HepG2 (cell line): ENCODE measurements at regions not wholly inside any gene's neighbourhood (a gene's known extent, or its start where the extent isn't known, plus 50 kb on each side); places are given as distances from the start of the nearest gene placed in this dataset.

ENCODE experiments used
- ATAC-seq: fragments of 200-7000 bp; cut with Tn5 transposase; 3 replicates; pipeline ENCODE4 v1.9.1; 2020; ENCODE audit warnings: mild to moderate bottlenecking, moderate library complexity
- BruUV-seq: library from RNA; stranded (reverse); fragments of 400-500 nt; replicated peaks from 2 replicates; lab custom pipeline; 2021; lab: Mats Ljungman, UMichigan
- CTCF ChIA-PET: fragments of 300-600 bp; formaldehyde crosslinking; extraction: SDS; loops from one replicate; lab custom pipeline; 2021; ENCODE audit warnings: low total read pairs, inconsistent platforms, low intra/inter-chr PET ratio; lab: Yijun Ruan, JAX
- POLR2A ChIA-PET: fragments of 350-600 bp; sonication (Branson Sonifier 250); formaldehyde crosslinking; loops from one replicate; lab custom pipeline; 2020; ENCODE audit warnings: antibody characterized with exemption, inconsistent platforms; lab: Yijun Ruan, JAX
- DNase-seq: peaks from one replicate; pipeline ENCODE4 v3.0.0-alpha.2; 2015; ENCODE audit warnings: low spot score
- FAIRE-seq: peaks from 3 replicates; lab custom pipeline; 2011; peaks lifted over from hg19 to GRCh38; lab: Jason Lieb, UNC
- H2AFZ ChIP-seq: one replicate; pipeline ENCODE4 v1.6.1; 2011; ENCODE audit warnings: low read length, inconsistent platforms
- H3K27ac ChIP-seq: fragments of 300-600 bp; 3 replicates; pipeline ENCODE4 v1.8.0; 2011; ENCODE audit warnings: mixed run types, mild to moderate bottlenecking, mixed read lengths, low read length, inconsistent platforms; ENCODE audit not compliant: insufficient read depth; ENCODE audit errors: extremely low read length
- H3K27me3 ChIP-seq, 2 experiments: fragments of 200-600 bp in 1 of 2; 2 replicates in 1 of 2; 3 replicates in 1 of 2; pipeline versions ENCODE4 v1.6.0 to v1.8.0; 2011; ENCODE audit warnings: low read length in 2 of 2, mild to moderate bottlenecking in 2 of 2, moderate library complexity in 2 of 2, inconsistent platforms in 1 of 2; ENCODE audit not compliant: insufficient read depth in 2 of 2, control insufficient read depth in 1 of 2
- H3K36me3 ChIP-seq, 2 experiments: fragments of 200-600 bp in 1 of 2; replicated peaks in 1 of 2; 2 replicates in 1 of 2; 3 replicates in 1 of 2; pipeline versions ENCODE4 v1.5.1 to v1.8.0; 2011; ENCODE audit warnings: low read length in 2 of 2, inconsistent platforms in 1 of 2; ENCODE audit not compliant: insufficient read depth in 2 of 2, control insufficient read depth in 1 of 2
- H3K4me1 ChIP-seq: 2 replicates; pipeline ENCODE4 v1.5.1; 2012; ENCODE audit warnings: low read length, inconsistent platforms; ENCODE audit not compliant: insufficient read depth
- H3K4me2 ChIP-seq: 2 replicates; pipeline ENCODE4 v1.6.0; 2011; ENCODE audit warnings: low read depth, low read length, inconsistent platforms
- H3K4me3 ChIP-seq, 3 experiments: fragments of 200-600 bp in 1 of 3; sonication (generic), shearing (Covaris generic) in 1 of 3; replicated peaks in 1 of 3; 2 replicates each; pipeline ENCODE4 v1.5.1; 2011 to 2016; ENCODE audit warnings: low read length in 3 of 3, inconsistent platforms in 2 of 3, low read depth in 2 of 3, mild to moderate bottlenecking in 2 of 3, control low read depth in 1 of 3, mixed read lengths in 1 of 3; ENCODE audit not compliant: insufficient read depth in 1 of 3
- H3K79me2 ChIP-seq: one replicate; pipeline ENCODE4 v1.6.1; 2011; ENCODE audit warnings: low read length, inconsistent platforms; ENCODE audit not compliant: insufficient read depth
- H3K9ac ChIP-seq: 2 replicates; pipeline ENCODE4 v1.6.0; 2011; ENCODE audit warnings: mild to moderate bottlenecking, low read depth, low read length, inconsistent platforms; ENCODE audit not compliant: insufficient read depth
- H3K9me3 ChIP-seq: 2 replicates; pipeline ENCODE4 v1.5.1; 2012; ENCODE audit warnings: mild to moderate bottlenecking, low read length
- H4K20me1 ChIP-seq: 2 replicates; pipeline ENCODE4 v1.6.0; 2011; ENCODE audit warnings: inconsistent platforms, mild to moderate bottlenecking, low read length, moderate library complexity; ENCODE audit not compliant: insufficient read depth
- IRX3 ChIP-seq: sonication (generic); formaldehyde crosslinking; IDR thresholded peaks from 2 replicates; pipeline ENCODE4 v1.8.1; 2023; ENCODE audit warnings: mild to moderate bottlenecking, low read depth, missing genetic modification reagents, borderline replicate concordance
- RBAK ChIP-seq: sonication (generic); formaldehyde crosslinking; IDR thresholded peaks from 2 replicates; pipeline ENCODE4 v1.5.1; 2020; ENCODE audit warnings: mild to moderate bottlenecking, missing genetic modification reagents
- ZNF296 ChIP-seq: sonication (generic); formaldehyde crosslinking; conservative IDR thresholded peaks from 2 replicates; pipeline ENCODE4 v1.5.0; 2020; ENCODE audit warnings: mild to moderate bottlenecking, missing genetic modification reagents
- ZNF720 ChIP-seq: sonication (generic); formaldehyde crosslinking; IDR thresholded peaks from 2 replicates; pipeline ENCODE4 v1.4.0; 2020; ENCODE audit warnings: missing genetic modification reagents
- WGBS: methylation state at CpG from one replicate; pipeline ENCODE4 v1.1.6; 2017; ENCODE audit warnings: low lambda C conversion rate; 5-methylcytosine and 5-hydroxymethylcytosine counted together
- in situ Hi-C: cut with HindIII; loops from 2 replicates; pipeline ENCODE4 v1.10.0; 2017; ENCODE audit warnings: low pct_unique_long_range_greater_than_20kb; ENCODE audit not compliant: extremely low pct_ligation_motif_present
- intact Hi-C: fragments of 100-400 bp; cut with micrococcal nuclease; formaldehyde crosslinking; loops from one replicate; pipeline ENCODE4 v1.10.0; 2022; ENCODE audit not compliant: unreplicated experiment
- TF ChIP-seq, protein P1 (sequence below), 2 experiments: sonication (generic) in 1 of 2; formaldehyde crosslinking in 1 of 2; IDR thresholded peaks; 2 replicates each; pipeline versions ENCODE4 v1.6.1 to v1.9.0; 2014 to 2022; ENCODE audit warnings: antibody characterized with exemption in 1 of 2, borderline replicate concordance in 1 of 2, inconsistent platforms in 1 of 2, low read depth in 1 of 2, missing genetic modification reagents in 1 of 2
- TF ChIP-seq, protein P2 (sequence below): sonication (generic); formaldehyde crosslinking; IDR thresholded peaks from 2 replicates; pipeline ENCODE4 v1.4.0; 2020; ENCODE audit warnings: low read depth, mild to moderate bottlenecking, missing genetic modification reagents

DNA sequence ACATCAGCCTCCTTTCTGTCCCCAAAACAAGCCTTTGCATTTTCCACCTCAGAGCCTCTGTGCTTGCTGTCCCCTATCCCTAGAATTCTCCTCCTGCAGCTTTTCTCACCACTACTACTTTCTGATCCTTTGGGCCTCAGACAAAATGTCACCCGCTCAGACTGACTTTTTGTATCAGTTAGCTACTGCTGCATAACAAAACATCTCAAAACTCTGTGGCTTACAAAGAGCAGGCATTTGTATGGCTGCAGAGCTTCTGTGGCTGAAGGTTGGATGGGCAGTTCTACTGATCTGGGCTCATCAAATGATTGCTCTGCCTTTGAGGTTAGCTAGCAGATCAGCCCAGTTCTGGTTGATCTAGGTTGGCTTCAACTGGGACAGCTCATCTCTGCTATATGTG is 248.7 kb downstream of the MN1 start:
- ChIA-PET POLR2A (no interaction called here), CTCF (no interaction called here)
- intact Hi-C loops (no loop called here), in situ Hi-C loops (no loop called here)
- Histone ChIP-seq H3K9ac (no peak overlapping the region), H3K27me3 (no peaks in the 10 kb centered on the region; a peak in 2 of 5 replicates), H3K27ac (no peak overlapping the region), H3K79me2 (no peaks in the 10 kb centered on the region), H3K4me1 (no peaks in the 10 kb centered on the region), H2AFZ (no peak overlapping the region), H3K9me3 (no peaks in the 10 kb centered on the region), H3K36me3 (no peaks in the 10 kb centered on the region), H3K4me2 (no peak overlapping the region), H3K4me3 (no peak overlapping the region), H4K20me1 (no peaks in the 10 kb centered on the region)
- DNase-seq = no peak
- TF ChIP-seq RBAK (CRISPR knock-in tag) (peak; percentile 79), ZNF296 (CRISPR knock-in tag) (no peak), ZNF720 (CRISPR knock-in tag) (no peak), IRX3 (CRISPR knock-in tag) (no peak)
- TF ChIP-seq, protein P1, sequence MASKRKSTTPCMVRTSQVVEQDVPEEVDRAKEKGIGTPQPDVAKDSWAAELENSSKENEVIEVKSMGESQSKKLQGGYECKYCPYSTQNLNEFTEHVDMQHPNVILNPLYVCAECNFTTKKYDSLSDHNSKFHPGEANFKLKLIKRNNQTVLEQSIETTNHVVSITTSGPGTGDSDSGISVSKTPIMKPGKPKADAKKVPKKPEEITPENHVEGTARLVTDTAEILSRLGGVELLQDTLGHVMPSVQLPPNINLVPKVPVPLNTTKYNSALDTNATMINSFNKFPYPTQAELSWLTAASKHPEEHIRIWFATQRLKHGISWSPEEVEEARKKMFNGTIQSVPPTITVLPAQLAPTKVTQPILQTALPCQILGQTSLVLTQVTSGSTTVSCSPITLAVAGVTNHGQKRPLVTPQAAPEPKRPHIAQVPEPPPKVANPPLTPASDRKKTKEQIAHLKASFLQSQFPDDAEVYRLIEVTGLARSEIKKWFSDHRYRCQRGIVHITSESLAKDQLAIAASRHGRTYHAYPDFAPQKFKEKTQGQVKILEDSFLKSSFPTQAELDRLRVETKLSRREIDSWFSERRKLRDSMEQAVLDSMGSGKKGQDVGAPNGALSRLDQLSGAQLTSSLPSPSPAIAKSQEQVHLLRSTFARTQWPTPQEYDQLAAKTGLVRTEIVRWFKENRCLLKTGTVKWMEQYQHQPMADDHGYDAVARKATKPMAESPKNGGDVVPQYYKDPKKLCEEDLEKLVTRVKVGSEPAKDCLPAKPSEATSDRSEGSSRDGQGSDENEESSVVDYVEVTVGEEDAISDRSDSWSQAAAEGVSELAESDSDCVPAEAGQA (IDR thresholded peaks at IDR 0.05; ENCODE audit: low read depth) = no peak
- TF ChIP-seq, protein P1 (CRISPR knock-in tag; IDR thresholded peaks at IDR 0.05; ENCODE audit: borderline replicate concordance) = no peak
- TF ChIP-seq, protein P2, sequence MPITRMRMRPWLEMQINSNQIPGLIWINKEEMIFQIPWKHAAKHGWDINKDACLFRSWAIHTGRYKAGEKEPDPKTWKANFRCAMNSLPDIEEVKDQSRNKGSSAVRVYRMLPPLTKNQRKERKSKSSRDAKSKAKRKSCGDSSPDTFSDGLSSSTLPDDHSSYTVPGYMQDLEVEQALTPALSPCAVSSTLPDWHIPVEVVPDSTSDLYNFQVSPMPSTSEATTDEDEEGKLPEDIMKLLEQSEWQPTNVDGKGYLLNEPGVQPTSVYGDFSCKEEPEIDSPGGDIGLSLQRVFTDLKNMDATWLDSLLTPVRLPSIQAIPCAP (CRISPR knock-in tag) = no peak
- WGBS = 84% methylated on average over 1 of the region's 1 CpG
- no peak for ATAC-seq
- no peak for FAIRE-seq
- BruUV-seq = no TSS peak
